ENCODE measurements at regions not wholly inside any gene's neighbourhood (a gene's known extent, or its start where the extent isn't known, plus 50 kb on each side); places are given as distances from the start of the nearest gene placed in this dataset.
"Not testable (repeated sequence)": the region's sequence is repeated elsewhere in the genome, so short reads cannot be mapped to it uniquely, and the experiment has no call there.

- DNase-seq = no peak
These were observed 488.8 kb downstream of the PID1 start for GRCh38 chr2:228782281-228782680.

- DNase-seq = no peak
These were observed 493.2 kb downstream of the PID1 start for GRCh38 chr2:228777855-228778355.

- no peak for DNase-seq
These were observed 496.5 kb downstream of the PID1 start for GRCh38 chr2:228774548-228774947.

GRCh38 chr2:228771774-228772173, 499.3 kb downstream of the PID1 start:
- DNase-seq = no peak

- no peak for DNase-seq
These were observed 499.8 kb downstream of the PID1 start for GRCh38 chr2:228771315-228771714.

- DNase-seq = no peak
These were observed 502.3 kb downstream of the PID1 start for GRCh38 chr2:228768818-228769217.

- not testable (repeated sequence) for DNase-seq
These were observed 502.9 kb downstream of the PID1 start for GRCh38 chr2:228768141-228768540.

GRCh38 chr2:228767196-228767595, 503.9 kb downstream of the PID1 start:
- DNase-seq = no peak

GRCh38 chr2:228763379-228763981, 507.6 kb downstream of the PID1 start:
- DNase-seq = no peak

GRCh38 chr2:228762565-228762964, 508.5 kb downstream of the PID1 start:
- DNase-seq = peak; percentile 72

- DNase-seq = not testable (repeated sequence)
These were observed 515.4 kb downstream of the PID1 start for GRCh38 chr2:228755661-228756060.

GRCh38 chr2:228747483-228747882, 523.6 kb downstream of the PID1 start:
- DNase-seq = no peak

GRCh38 chr2:228738671-228739380, 532.3 kb downstream of the PID1 start:
- DNase-seq = no peak

- DNase-seq = peak; percentile 56
These were observed 535.4 kb downstream of the PID1 start for GRCh38 chr2:228735697-228736096.

GRCh38 chr2:228731517-228731916, 539.6 kb downstream of the PID1 start:
- peak; percentile 66 for DNase-seq

- DNase-seq = peak; percentile 89
These were observed 542.1 kb downstream of the PID1 start for GRCh38 chr2:228728961-228729360.

GRCh38 chr2:228725031-228725430, 543.5 kb upstream of the SPHKAP start:
- DNase-seq = no peak

GRCh38 chr2:228723599-228723998, 542.1 kb upstream of the SPHKAP start:
- DNase-seq = no peak

- no peak for DNase-seq
These were observed 540.8 kb upstream of the SPHKAP start for GRCh38 chr2:228722311-228722710.

- no peak for DNase-seq
These were observed 539.4 kb upstream of the SPHKAP start for GRCh38 chr2:228720895-228721294.

- DNase-seq = no peak
These were observed 528.4 kb upstream of the SPHKAP start for GRCh38 chr2:228709788-228710371.

- no peak for DNase-seq
These were observed 526.4 kb upstream of the SPHKAP start for GRCh38 chr2:228707846-228708245.

- DNase-seq = peak; percentile 52
These were observed 523.8 kb upstream of the SPHKAP start for GRCh38 chr2:228705318-228705717.

- no peak for DNase-seq
These were observed 521.7 kb upstream of the SPHKAP start for GRCh38 chr2:228703152-228703551.

Data from islet precursor cell (in vitro differentiated cells).